MM.1S (cell line): ENCODE measurements at regions not wholly inside any gene's neighbourhood (a gene's known extent, or its start where the extent isn't known, plus 50 kb on each side); places are given as distances from the start of the nearest gene placed in this dataset.

ENCODE experiments used
- DNase-seq: peaks from one replicate; pipeline ENCODE4 v3.0.0-alpha.2; 2015
- H2AFZ ChIP-seq: fragments of 300-600 bp; sonication (generic); 2 replicates; pipeline ENCODE4 v1.6.0; 2016; ENCODE audit warnings: antibody characterized with exemption, low read length
- H3F3A ChIP-seq: fragments of 300-600 bp; sonication (generic); 2 replicates; pipeline ENCODE4 v1.6.1; 2016; ENCODE audit warnings: mild to moderate bottlenecking, antibody characterized with exemption, low read length, moderate library complexity, mixed read lengths; ENCODE audit not compliant: insufficient read depth
- H3K27ac ChIP-seq: fragments of 300-600 bp; sonication (generic); 2 replicates; pipeline ENCODE4 v1.5.1; 2016; ENCODE audit warnings: mild to moderate bottlenecking, low read length
- H3K27me3 ChIP-seq: fragments of 300-600 bp; sonication (generic); replicated peaks from 2 replicates; pipeline ENCODE4 v1.6.0; 2016; ENCODE audit warnings: low read length; ENCODE audit not compliant: insufficient read depth
- H3K36me3 ChIP-seq: fragments of 300-600 bp; sonication (generic); replicated peaks from 2 replicates; pipeline ENCODE4 v1.6.1; 2016; ENCODE audit warnings: mild to moderate bottlenecking, low read length, mixed read lengths; ENCODE audit not compliant: insufficient read depth
- H3K4me1 ChIP-seq: fragments of 300-600 bp; sonication (generic); 2 replicates; pipeline ENCODE4 v1.6.1; 2016; ENCODE audit warnings: low read length, mixed read lengths
- H3K4me2 ChIP-seq: fragments of 300-600 bp; sonication (generic); 2 replicates; pipeline ENCODE4 v1.6.0; 2016; ENCODE audit warnings: low read depth, low read length
- H3K4me3 ChIP-seq: fragments of 300-600 bp; sonication (generic); 2 replicates; pipeline ENCODE4 v1.5.1; 2016; ENCODE audit warnings: low read length, mixed read lengths
- H3K79me2 ChIP-seq: fragments of 300-600 bp; sonication (generic); 2 replicates; pipeline ENCODE4 v1.6.1; 2016; ENCODE audit warnings: mixed run types, low read length, mixed read lengths
- H3K9ac ChIP-seq: fragments of 300-600 bp; sonication (generic); 2 replicates; pipeline ENCODE4 v1.6.1; 2016; ENCODE audit warnings: low read length, mixed read lengths
- H3K9me2 ChIP-seq: fragments of 300-600 bp; sonication (generic); replicated peaks from 2 replicates; pipeline ENCODE4 v1.6.1; 2016; ENCODE audit warnings: mild to moderate bottlenecking, low read length, mixed read lengths; ENCODE audit not compliant: insufficient read depth
- H3K9me3 ChIP-seq: fragments of 300-600 bp; sonication (generic); replicated peaks from 2 replicates; pipeline ENCODE4 v1.6.1; 2016; ENCODE audit warnings: mild to moderate bottlenecking, low read length, mixed read lengths; ENCODE audit not compliant: insufficient read depth
- H4K20me1 ChIP-seq: fragments of 300-600 bp; sonication (generic); 2 replicates; pipeline ENCODE4 v1.6.1; 2016; ENCODE audit warnings: mild to moderate bottlenecking, low read length, moderate library complexity, mixed read lengths; ENCODE audit not compliant: insufficient read depth
- CTCF ChIP-seq: fragments of 300-600 bp; sonication (generic); IDR thresholded peaks from 2 replicates; pipeline ENCODE4 v1.5.1; 2016; ENCODE audit warnings: antibody characterized with exemption, low read length, mixed read lengths
- EZH2 ChIP-seq: fragments of 300-600 bp; sonication (generic); optimal IDR thresholded peaks from 2 replicates; pipeline ENCODE3; 2017; ENCODE audit warnings: low read depth, mild to moderate bottlenecking, antibody characterized with exemption, low read length, mixed read lengths
- EZH2phosphoT487 ChIP-seq: fragments of 300-600 bp; sonication (generic); IDR thresholded peaks from 2 replicates; pipeline ENCODE4 v1.6.1; 2018; ENCODE audit warnings: antibody characterized with exemption, low read length

GRCh38 chr12:47547077-47547476 lies 158.8 kb downstream of the RPAP3 start:
- Histone ChIP-seq H3K9me3 (no peaks in the 10 kb centered on the region), H3K27me3 (no peaks in the 10 kb centered on the region), H3K36me3 (no peaks in the 10 kb centered on the region), H4K20me1 (no peaks in the 10 kb centered on the region), H3K4me3 (no peak overlapping the region), H3F3A (no peaks in the 10 kb centered on the region), H3K4me2 (no peak overlapping the region), H3K9ac (no peak overlapping the region), H3K27ac (no peak overlapping the region), H3K4me1 (peaks cover 2% of the 10 kb centered on the region), H2AFZ (no peak overlapping the region), H3K79me2 (no peaks in the 10 kb centered on the region), H3K9me2 (no peaks in the 10 kb centered on the region)
- no peak for DNase-seq
- TF ChIP-seq CTCF (no peak), EZH2 (no peak), EZH2phosphoT487 (no peak)

- Histone ChIP-seq H3K36me3 (no peaks in the 10 kb centered on the region), H3K9me3 (no peaks in the 10 kb centered on the region), H3K9me2 (no peaks in the 10 kb centered on the region), H3K4me3 (no peak overlapping the region), H3K4me2 (no peak overlapping the region), H3K27me3 (no peaks in the 10 kb centered on the region), H4K20me1 (no peaks in the 10 kb centered on the region), H3K79me2 (no peaks in the 10 kb centered on the region), H3K27ac (no peak overlapping the region), H2AFZ (no peak overlapping the region), H3F3A (peaks cover 6% of the 10 kb centered on the region; the same call in 1 of the 2 replicates), H3K9ac (no peak overlapping the region), H3K4me1 (peaks cover 11% of the 10 kb centered on the region)
- TF ChIP-seq EZH2 (no peak), CTCF (no peak), EZH2phosphoT487 (no peak)
- no peak for DNase-seq
Observed at GRCh38 chr12:47545938-47546609, 159.8 kb downstream of the RPAP3 start.

- Histone ChIP-seq H3F3A (no peaks in the 10 kb centered on the region), H3K9ac (no peak overlapping the region), H3K9me3 (no peaks in the 10 kb centered on the region), H3K4me1 (no peaks in the 10 kb centered on the region), H4K20me1 (no peaks in the 10 kb centered on the region), H3K79me2 (no peaks in the 10 kb centered on the region), H3K9me2 (no peaks in the 10 kb centered on the region), H3K27ac (no peak overlapping the region), H3K36me3 (no peaks in the 10 kb centered on the region), H3K4me3 (no peak overlapping the region), H3K4me2 (no peak overlapping the region), H3K27me3 (no peaks in the 10 kb centered on the region), H2AFZ (no peak overlapping the region)
- no peak for TF ChIP-seq CTCF
- no peak for TF ChIP-seq EZH2
- TF ChIP-seq EZH2phosphoT487 = no peak
- DNase-seq = peak; percentile 12
Observed at GRCh38 chr12:47534695-47535094, 171.1 kb downstream of the RPAP3 start.
